ENCODE measurements at regions not wholly inside any gene's neighbourhood (a gene's known extent, or its start where the extent isn't known, plus 50 kb on each side); places are given as distances from the start of the nearest gene placed in this dataset.
"Not testable (repeated sequence)": the region's sequence is repeated elsewhere in the genome, so short reads cannot be mapped to it uniquely, and the experiment has no call there.

GRCh38 chr17:20890338-20890737, 152.5 kb downstream of the USP22 start:
- H3K4me3 ChIP-seq (ENCODE audit: low read depth, low read length): no peak overlapping the region
- no peak for TF ChIP-seq CTCF (IDR thresholded peaks at IDR 0.05; ENCODE audit: control insufficient read depth, extremely low read depth, insufficient read depth)
- DNase-seq (ENCODE audit: low read depth): no peak

GRCh38 chr17:20895426-20895825, 147.4 kb downstream of the USP22 start:
- not testable (repeated sequence) for H3K4me3 ChIP-seq (ENCODE audit: low read depth, low read length); DNase-seq (ENCODE audit: low read depth)

DNA sequence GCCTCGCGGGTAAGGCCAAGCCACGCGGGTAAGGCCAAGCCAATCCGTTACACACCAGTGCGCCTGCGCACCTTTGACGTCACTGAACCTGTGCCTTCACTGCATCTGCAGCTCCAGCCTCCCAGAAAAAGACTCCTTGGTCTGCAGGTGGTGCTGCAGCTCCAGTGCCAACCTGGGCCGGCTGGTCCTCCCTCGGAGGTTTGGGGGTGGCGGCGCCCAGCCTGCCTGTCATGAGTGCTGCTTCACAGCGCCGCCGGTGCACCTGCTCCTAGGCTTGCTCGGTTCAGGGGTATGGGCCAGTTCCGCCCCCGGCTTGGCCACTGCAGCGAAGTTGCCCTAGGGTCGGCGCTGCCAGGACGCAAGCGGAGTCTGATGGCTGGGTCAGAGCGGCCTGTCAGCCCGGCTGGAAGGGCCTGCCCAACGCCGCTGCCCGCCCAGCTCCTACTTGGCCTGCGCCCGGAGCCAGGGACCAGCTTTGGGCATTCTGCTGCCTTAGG, 146.6 kb downstream of the USP22 start:
- no peak for TF ChIP-seq CTCF (IDR thresholded peaks at IDR 0.05; ENCODE audit: control insufficient read depth, extremely low read depth, insufficient read depth)
- H3K4me3 ChIP-seq (ENCODE audit: low read depth, low read length): no peak overlapping the region
- DNase-seq (ENCODE audit: low read depth): no peak

DNA sequence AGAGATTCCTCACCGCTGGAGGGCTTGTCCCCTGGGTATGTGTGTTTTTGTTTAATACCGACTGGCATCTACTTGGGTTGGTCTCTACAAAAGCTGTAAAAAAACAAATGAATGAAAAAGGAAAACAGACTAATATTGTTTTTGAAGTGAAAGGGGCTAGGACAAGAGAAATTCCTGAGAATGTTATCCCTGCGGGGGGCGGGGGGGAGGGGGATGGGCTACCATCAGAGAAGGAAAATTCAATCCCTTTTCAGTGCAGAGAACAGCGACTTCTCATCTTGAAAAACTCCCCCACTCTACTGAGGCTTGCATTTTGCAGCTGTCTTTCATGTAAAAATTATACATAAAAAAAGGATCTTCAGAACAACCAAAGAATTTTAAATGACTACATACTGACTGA, 144.1 kb downstream of the USP22 start:
- H3K4me3 ChIP-seq (ENCODE audit: low read depth, low read length); DNase-seq (ENCODE audit: low read depth): not testable (repeated sequence)

- not testable (repeated sequence) for DNase-seq (ENCODE audit: low read depth); H3K4me3 ChIP-seq (ENCODE audit: low read depth, low read length)
Measured at GRCh38 chr17:20902496-20902895, 140.3 kb downstream of the USP22 start.

DNA sequence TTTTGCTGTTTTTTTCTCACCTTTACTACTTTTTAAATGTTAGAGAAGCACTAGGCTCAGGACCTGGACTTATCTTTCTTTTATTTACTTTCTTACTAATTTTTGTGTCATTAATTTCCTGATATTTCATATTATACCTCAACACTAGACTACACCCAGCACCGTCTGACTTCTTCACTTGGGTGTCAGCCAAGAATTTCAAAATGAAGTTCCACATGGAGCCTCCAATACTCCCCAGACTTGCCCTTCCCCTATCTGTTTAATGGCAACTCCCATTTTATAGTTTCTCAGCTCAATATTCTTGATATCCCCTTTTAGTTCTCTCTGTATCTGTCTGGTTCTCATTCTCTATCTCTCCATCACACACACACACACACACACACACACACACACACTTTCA, 139.3 kb downstream of the USP22 start:
- H3K4me3 ChIP-seq (ENCODE audit: low read depth, low read length); DNase-seq (ENCODE audit: low read depth): not testable (repeated sequence)

- peak; percentile 30; the same call in 1 of the 2 replicates for TF ChIP-seq CTCF (IDR thresholded peaks at IDR 0.05; ENCODE audit: control insufficient read depth, extremely low read depth, insufficient read depth)
- peak overlapping the region; percentile 46 for H3K4me3 ChIP-seq (ENCODE audit: low read depth, low read length)
- peak; percentile 66 for DNase-seq (ENCODE audit: low read depth)
Measured at GRCh38 chr17:20908313-20909267, 134.2 kb downstream of the USP22 start.

GRCh38 chr17:20914658-20915057, 128.2 kb downstream of the USP22 start:
- no peak for TF ChIP-seq CTCF (IDR thresholded peaks at IDR 0.05; ENCODE audit: control insufficient read depth, extremely low read depth, insufficient read depth)
- no peak overlapping the region for H3K4me3 ChIP-seq (ENCODE audit: low read depth, low read length)
- no peak for DNase-seq (ENCODE audit: low read depth)

DNA sequence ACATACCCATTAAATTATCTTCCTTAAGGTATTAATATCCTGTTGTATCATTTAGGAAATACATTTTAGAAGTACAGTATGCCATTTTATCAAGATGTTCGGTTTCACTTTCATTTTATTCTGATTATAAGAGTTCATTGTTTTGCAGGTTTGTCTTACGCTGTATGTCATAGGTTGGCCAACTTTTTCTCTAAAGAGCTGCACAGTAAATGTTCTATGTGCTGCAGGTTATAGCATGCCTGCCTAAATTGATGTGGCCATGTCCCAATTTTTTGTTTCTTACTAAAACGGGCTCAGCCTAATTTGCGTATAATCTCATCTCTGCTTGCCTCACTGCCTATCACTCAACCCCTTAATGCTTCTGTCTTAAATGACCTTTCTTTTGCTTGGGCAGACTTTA, 126.4 kb downstream of the USP22 start:
- no peak for DNase-seq (ENCODE audit: low read depth)
- TF ChIP-seq CTCF (IDR thresholded peaks at IDR 0.05; ENCODE audit: control insufficient read depth, extremely low read depth, insufficient read depth): no peak
- H3K4me3 ChIP-seq (ENCODE audit: low read depth, low read length): no peak overlapping the region

GRCh38 chr17:20917610-20918306, 125.1 kb downstream of the USP22 start:
- not testable (repeated sequence) for H3K4me3 ChIP-seq (ENCODE audit: low read depth, low read length); DNase-seq (ENCODE audit: low read depth)

Measured in LNCaP clone FGC (cell line).